ENCODE measurements at regions not wholly inside any gene's neighbourhood (a gene's known extent, or its start where the extent isn't known, plus 50 kb on each side); places are given as distances from the start of the nearest gene placed in this dataset.

- no peak overlapping the region for H3K4ac ChIP-seq (replicated peaks; ENCODE audit: insufficient read length, low read depth, low read length)
- H3K4me1 ChIP-seq (replicated peaks in 1 of 4; ENCODE audit: control insufficient read depth in 3 of 4, insufficient read depth in 4 of 4, low read length in 3 of 4): no peaks in the 10 kb centered on the region
- no peak overlapping the region for H2BK15ac ChIP-seq (ENCODE audit: low read length)
- POLR2A ChIA-PET (ENCODE audit: partially characterized antibody): no interaction called here
- DNase-seq (ENCODE audit: low read depth in 1 of 2, low spot score in 2 of 2) (no peak), FAIRE-seq (no peak)
- H4K91ac ChIP-seq (replicated peaks; ENCODE audit: insufficient read length, low read length): no peak overlapping the region
- H3K9ac ChIP-seq (replicated peaks in 1 of 4; ENCODE audit: extremely low read depth in 1 of 4, low read depth in 3 of 4, low read length in 3 of 4): no peak overlapping the region
- H2AFZ ChIP-seq (ENCODE audit: low read length): no peak overlapping the region
- H3K79me2 ChIP-seq (ENCODE audit: control insufficient read depth in 1 of 2, insufficient read depth in 2 of 2, low read length in 2 of 2): no peaks in the 10 kb centered on the region
- H2AK5ac ChIP-seq (ENCODE audit: low read depth, low read length): no peak overlapping the region
- H3K14ac ChIP-seq (ENCODE audit: insufficient read length): no peak overlapping the region
- TF ChIP-seq SUZ12 (IDR thresholded peaks at IDR 0.05; ENCODE audit: low read length): no peak
- TF ChIP-seq RXRA (IDR thresholded peaks at IDR 0.05; ENCODE audit: insufficient read depth, low read depth, low read length): no peak
- no peak for TF ChIP-seq POLR2AphosphoS5 (IDR thresholded peaks at IDR 0.05; ENCODE audit: low read depth, low read length)
- no peak for TF ChIP-seq SRF (IDR thresholded peaks at IDR 0.05; ENCODE audit: low read depth, low read length)
- no peak for TF ChIP-seq EZH2 (IDR thresholded peaks at IDR 0.05; ENCODE audit: low read depth, low read length, severe bottlenecking)
- TF ChIP-seq MAFK (IDR thresholded peaks at IDR 0.05; ENCODE audit: low read depth, low read length): no peak
- TF ChIP-seq KDM1A (IDR thresholded peaks at IDR 0.05; ENCODE audit: borderline replicate concordance, low read length): no peak
- no peak for TF ChIP-seq TEAD4 (IDR thresholded peaks at IDR 0.05; ENCODE audit: low read depth, low read length)
- TF ChIP-seq CHD2 (IDR thresholded peaks at IDR 0.05; ENCODE audit: low read length): no peak
- no peak for TF ChIP-seq SP1 (IDR thresholded peaks at IDR 0.05; ENCODE audit: low read depth, low read length)
- no peak overlapping the region for H3K23ac ChIP-seq (ENCODE audit: insufficient read length)
- H2BK20ac ChIP-seq (ENCODE audit: low read length): no peak overlapping the region
- H3K23me2 ChIP-seq (ENCODE audit: low read depth, low read length): no peaks in the 10 kb centered on the region
- H3K4me3 ChIP-seq (ENCODE audit: extremely low read depth in 1 of 4, insufficient read depth in 2 of 4, low read depth in 3 of 4, low read length in 4 of 4): no peak overlapping the region
- no peak overlapping the region for H4K5ac ChIP-seq (ENCODE audit: insufficient read length, low read depth, low read length)
- no peak overlapping the region for H3K4me2 ChIP-seq (ENCODE audit: insufficient read depth in 1 of 2, low read depth in 2 of 2, low read length in 2 of 2)
- CTCF ChIA-PET (ENCODE audit: partially characterized antibody): no interaction called here
- no peaks in the 10 kb centered on the region for H3K27me3 ChIP-seq (replicated peaks in 1 of 4; ENCODE audit: control insufficient read depth in 3 of 4, extremely low read depth in 1 of 4, insufficient read depth in 3 of 4, low read length in 3 of 4)
- no peak overlapping the region for H2BK120ac ChIP-seq (replicated peaks; ENCODE audit: low read depth, low read length)
- no peak overlapping the region for H2BK12ac ChIP-seq (ENCODE audit: low read depth, low read length)
- 93% methylated on average over 5 of the region's 5 CpGs; no CpG with 5 or more reads in 1 of the 2 experiments for WGBS, 2 experiments (ENCODE audit: extremely low coverage in 1 of 2, insufficient coverage in 1 of 2, insufficient read length in 1 of 2, insufficient replicate concordance in 2 of 2, low coverage in 1 of 2, low lambda C conversion rate in 2 of 2, missing lambda C conversion rate in 1 of 2)
- no peak overlapping the region for H2BK5ac ChIP-seq (ENCODE audit: low read depth, low read length)
- no peaks in the 10 kb centered on the region for H3K36me3 ChIP-seq (ENCODE audit: control insufficient read depth in 2 of 4, insufficient read depth in 4 of 4, low read length in 3 of 4)
- H3K79me1 ChIP-seq (ENCODE audit: low read depth, low read length): no peaks in the 10 kb centered on the region
- H3K9me3 ChIP-seq (ENCODE audit: insufficient read depth in 2 of 2, low read depth in 1 of 2, low read length in 1 of 2): no peaks in the 10 kb centered on the region
- H4K8ac ChIP-seq (ENCODE audit: extremely low read depth, insufficient read depth, low read length): no peak overlapping the region
- no peak overlapping the region for H3K18ac ChIP-seq (ENCODE audit: extremely low read depth, low read length)
- H3K56ac ChIP-seq (replicated peaks; ENCODE audit: insufficient read length, low read depth, low read length): no peak overlapping the region
- no peak overlapping the region for H3K27ac ChIP-seq (ENCODE audit: low read depth, low read length)
- no peaks in the 10 kb centered on the region for H4K20me1 ChIP-seq (replicated peaks in 1 of 2; ENCODE audit: control insufficient read depth in 1 of 2, insufficient read depth in 2 of 2, low read length in 2 of 2)
These were observed 158.4 kb downstream of the UBE2NL start for GRCh38 chrX:144042271-144042670.

Measured in H1 (cell line).